ENCODE measurements at regions not wholly inside any gene's neighbourhood (a gene's known extent, or its start where the extent isn't known, plus 50 kb on each side); places are given as distances from the start of the nearest gene placed in this dataset.
A peak's percentile ranks its signal among the peaks of the same experiment; 100 is the strongest.
"Not testable (repeated sequence)": the region's sequence is repeated elsewhere in the genome, so short reads cannot be mapped to it uniquely, and the experiment has no call there.

DNA sequence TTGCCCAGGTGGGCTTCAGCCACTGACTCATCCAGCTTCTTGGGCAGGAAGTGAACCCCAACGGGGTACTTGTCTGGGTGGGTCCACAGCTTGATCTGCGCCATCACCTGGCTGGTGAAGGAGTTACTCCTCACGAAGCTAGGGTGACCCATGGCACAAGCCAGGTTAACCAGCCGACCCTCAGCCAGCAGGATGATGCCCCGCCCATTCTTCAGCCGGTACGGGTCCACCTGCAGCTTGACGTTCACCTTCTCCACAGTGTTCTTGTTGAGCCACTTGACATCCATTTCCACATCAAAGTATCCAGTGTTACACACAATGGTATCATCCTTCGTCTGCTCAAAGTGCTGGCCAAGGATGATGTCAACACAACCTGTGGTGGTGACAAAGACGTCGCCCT lies 121.3 kb upstream of the NXPH2 start:
- FAIRE-seq (no peak), DNase-seq (ENCODE audit: insufficient read length, low spot score) (no peak)
- no peak for TF ChIP-seq POLR2A (IDR thresholded peaks at IDR 0.05; ENCODE audit: low read depth, low read length)

GRCh38 chr2:138898855-138899254 lies 118.7 kb upstream of the NXPH2 start:
- no peak for FAIRE-seq
- no peak for DNase-seq (ENCODE audit: insufficient read length, low spot score)
- TF ChIP-seq POLR2A (IDR thresholded peaks at IDR 0.05; ENCODE audit: low read depth, low read length) = no peak

DNA sequence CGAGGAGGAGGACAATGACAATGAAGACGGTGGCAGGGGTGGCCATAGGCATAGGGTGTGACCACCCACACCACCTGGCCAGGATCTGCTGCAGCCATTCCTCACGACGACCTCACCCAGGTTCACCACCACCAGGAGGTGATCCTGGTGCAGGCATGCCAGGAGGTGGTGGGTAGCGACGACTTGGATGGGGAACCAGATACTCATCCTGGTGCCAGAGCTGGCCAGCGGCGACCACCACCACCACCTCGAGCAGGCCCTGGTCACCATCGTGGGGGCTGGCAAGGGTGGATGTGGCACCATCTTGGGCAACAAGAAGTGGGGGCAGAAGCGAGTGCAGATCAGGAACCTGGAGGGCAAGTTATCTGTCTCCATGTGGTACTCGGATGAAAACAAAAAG lies 117.1 kb upstream of the NXPH2 start:
- FAIRE-seq (no peak), DNase-seq (ENCODE audit: insufficient read length, low spot score) (no peak)
- TF ChIP-seq POLR2A (IDR thresholded peaks at IDR 0.05; ENCODE audit: low read depth, low read length) = no peak

- TF ChIP-seq POLR2A (IDR thresholded peaks at IDR 0.05; ENCODE audit: low read depth, low read length) = no peak
- no peak for FAIRE-seq
- no peak for DNase-seq (ENCODE audit: insufficient read length, low spot score)
Measured at GRCh38 chr2:138893746-138894145, 113.6 kb upstream of the NXPH2 start.

- FAIRE-seq (no peak), DNase-seq (ENCODE audit: insufficient read length, low spot score) (no peak)
- no peak for TF ChIP-seq POLR2A (IDR thresholded peaks at IDR 0.05; ENCODE audit: low read depth, low read length)
Measured at GRCh38 chr2:138881126-138881525, 100.9 kb upstream of the NXPH2 start.

GRCh38 chr2:138879931-138880330 lies 99.7 kb upstream of the NXPH2 start:
- FAIRE-seq = no peak
- no peak for DNase-seq (ENCODE audit: insufficient read length, low spot score)
- TF ChIP-seq POLR2A (IDR thresholded peaks at IDR 0.05; ENCODE audit: low read depth, low read length) = no peak

DNA sequence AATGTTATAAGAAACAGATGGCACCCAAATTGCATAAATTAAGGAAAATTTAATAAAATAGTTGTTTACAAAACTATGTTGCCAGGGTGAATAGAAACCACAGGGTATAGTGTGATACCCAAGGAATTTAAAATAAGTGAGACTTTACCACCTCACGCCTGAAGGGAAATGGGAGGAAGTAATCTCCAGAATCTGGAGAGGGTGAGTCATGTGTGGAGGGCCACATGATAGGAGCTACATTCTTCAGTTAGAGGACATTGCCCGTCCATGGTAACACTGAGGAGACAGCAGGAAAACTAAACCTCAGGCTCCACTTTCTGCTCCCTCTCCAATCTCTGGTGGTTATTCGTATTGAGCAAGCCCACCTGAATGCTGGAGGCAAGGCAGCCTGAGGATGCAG lies 97.2 kb upstream of the NXPH2 start:
- DNase-seq (ENCODE audit: insufficient read length, low spot score) (no peak), FAIRE-seq (no peak)

GRCh38 chr2:138874251-138874650 lies 94.1 kb upstream of the NXPH2 start:
- no peak for DNase-seq (ENCODE audit: insufficient read length, low spot score)
- no peak for TF ChIP-seq POLR2A (IDR thresholded peaks at IDR 0.05; ENCODE audit: low read depth, low read length)
- FAIRE-seq = no peak

More for the DNA sequence above, 97.2 kb upstream of the NXPH2 start:
- TF ChIP-seq POLR2A (IDR thresholded peaks at IDR 0.05; ENCODE audit: low read depth, low read length) = no peak

GRCh38 chr2:138872116-138872515 lies 91.9 kb upstream of the NXPH2 start:
- not testable (repeated sequence) for DNase-seq (ENCODE audit: insufficient read length, low spot score); FAIRE-seq

DNA sequence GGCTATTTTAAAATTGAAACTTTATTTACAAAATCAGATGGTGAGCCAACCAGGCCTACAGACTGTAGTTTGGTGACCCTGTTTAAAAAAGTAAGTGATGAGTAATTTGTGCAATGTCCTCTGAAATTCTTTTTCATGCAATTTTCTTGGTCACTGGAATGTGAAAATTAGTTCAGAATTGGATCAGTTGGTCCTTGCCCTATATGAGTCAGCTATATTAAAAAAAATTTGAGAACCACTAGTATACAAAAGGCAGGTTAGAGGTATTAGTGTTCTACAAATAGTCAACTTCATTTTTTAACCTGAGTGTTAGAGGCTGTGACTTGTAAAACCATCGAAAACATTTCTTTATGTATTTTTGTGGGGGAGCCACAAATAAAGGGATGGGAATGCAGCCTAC lies 91.1 kb upstream of the NXPH2 start:
- DNase-seq (ENCODE audit: insufficient read length, low spot score) (no peak), FAIRE-seq (no peak)
- no peak for TF ChIP-seq POLR2A (IDR thresholded peaks at IDR 0.05; ENCODE audit: low read depth, low read length)

- DNase-seq (ENCODE audit: insufficient read length, low spot score) (no peak), FAIRE-seq (no peak)
- no peak for TF ChIP-seq POLR2A (IDR thresholded peaks at IDR 0.05; ENCODE audit: low read depth, low read length)
Measured at GRCh38 chr2:138867341-138867740, 87.2 kb upstream of the NXPH2 start.

GRCh38 chr2:138866797-138867196 lies 86.6 kb upstream of the NXPH2 start:
- no peak for FAIRE-seq
- no peak for TF ChIP-seq POLR2A (IDR thresholded peaks at IDR 0.05; ENCODE audit: low read depth, low read length)
- no peak for DNase-seq (ENCODE audit: insufficient read length, low spot score)

GRCh38 chr2:138853761-138854160 lies 73.6 kb upstream of the NXPH2 start:
- no peak for FAIRE-seq
- TF ChIP-seq POLR2A (IDR thresholded peaks at IDR 0.05; ENCODE audit: low read depth, low read length) = no peak
- DNase-seq (ENCODE audit: insufficient read length, low spot score) = no peak

DNA sequence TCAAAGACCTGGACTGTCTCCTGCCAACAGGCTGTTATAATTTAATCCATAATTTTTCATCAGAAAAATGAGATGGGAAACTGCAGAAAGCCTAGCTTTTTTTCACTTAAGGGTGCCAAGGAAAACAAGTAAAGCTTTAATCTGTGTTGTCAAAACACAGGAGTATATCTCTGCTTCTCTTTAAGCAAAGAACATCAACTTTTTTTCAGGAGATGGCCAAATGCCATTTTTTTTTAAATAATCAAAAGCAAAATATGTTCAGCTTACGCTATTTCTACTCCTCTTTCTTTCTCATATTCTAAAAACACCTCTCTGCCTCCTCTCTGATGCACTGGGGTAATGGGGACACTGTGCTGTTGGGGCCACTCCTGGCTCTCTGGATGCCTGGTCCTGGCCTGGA lies 73.1 kb upstream of the NXPH2 start:
- TF ChIP-seq POLR2A (IDR thresholded peaks at IDR 0.05; ENCODE audit: low read depth, low read length) = no peak
- DNase-seq (ENCODE audit: insufficient read length, low spot score) (no peak), FAIRE-seq (no peak)

GRCh38 chr2:138846216-138846821 lies 66.1 kb upstream of the NXPH2 start:
- peak; percentile 21 for DNase-seq (ENCODE audit: insufficient read length, low spot score)
- no peak for FAIRE-seq
- no peak for TF ChIP-seq POLR2A (IDR thresholded peaks at IDR 0.05; ENCODE audit: low read depth, low read length)

- DNase-seq (ENCODE audit: insufficient read length, low spot score) (no peak), FAIRE-seq (no peak)
- no peak for TF ChIP-seq POLR2A (IDR thresholded peaks at IDR 0.05; ENCODE audit: low read depth, low read length)
Measured at GRCh38 chr2:138842341-138842740, 62.2 kb upstream of the NXPH2 start.
